ENCODE measurements at regions not wholly inside any gene's neighbourhood (a gene's known extent, or its start where the extent isn't known, plus 50 kb on each side); places are given as distances from the start of the nearest gene placed in this dataset.

- Histone ChIP-seq H2AFZ (ENCODE audit: low read length) (no peak overlapping the region), H3K18ac (ENCODE audit: insufficient read length, low read depth, low read length) (no peak overlapping the region), H4K5ac (ENCODE audit: insufficient read length, low read depth, low read length) (no peak overlapping the region), H2BK5ac (ENCODE audit: insufficient read length, low read length) (no peak overlapping the region), H3K4me1 (ENCODE audit: insufficient read depth, low read length) (no peaks in the 10 kb centered on the region), H3K27ac (ENCODE audit: insufficient read length, low read depth, low read length) (no peak overlapping the region), H2AK5ac (ENCODE audit: insufficient read length, low read length) (no peak overlapping the region), H2BK12ac (ENCODE audit: insufficient read length, low read depth, low read length) (no peak overlapping the region), H3K23me2 (ENCODE audit: insufficient read length, low read depth, low read length, poor library complexity, severe bottlenecking) (peaks cover 2% of the 10 kb centered on the region), H3T11ph (ENCODE audit: low read length) (no peak overlapping the region), H2BK20ac (ENCODE audit: low read depth, low read length, poor library complexity, severe bottlenecking) (no peak overlapping the region), H3K4ac (ENCODE audit: low read depth, low read length) (no peak overlapping the region), H3K9me3 (ENCODE audit: control insufficient read depth, low read depth, low read length) (peaks cover 93% of the 10 kb centered on the region), H4K8ac (replicated peaks; ENCODE audit: insufficient read length, low read depth, low read length) (no peak overlapping the region), H3K79me1 (ENCODE audit: insufficient read depth, low read depth, low read length, poor library complexity, severe bottlenecking) (no peaks in the 10 kb centered on the region), H4K91ac (ENCODE audit: insufficient read length, low read depth, low read length) (no peak overlapping the region), H2BK15ac (ENCODE audit: low read depth, low read length) (no peak overlapping the region), H3K4me2 (ENCODE audit: insufficient read depth, insufficient read length, low read length) (no peak overlapping the region), H3K79me2 (ENCODE audit: insufficient read depth, low read length) (no peaks in the 10 kb centered on the region), H3K14ac (ENCODE audit: insufficient read depth, low read length) (no peak overlapping the region), H4K20me1 (ENCODE audit: control insufficient read depth, insufficient read depth, insufficient read length) (no peaks in the 10 kb centered on the region), H3K27me3 (ENCODE audit: insufficient read depth, low read length) (no peaks in the 10 kb centered on the region), H2BK120ac (ENCODE audit: low read depth, low read length, poor library complexity, severe bottlenecking) (no peak overlapping the region), H3K23ac (ENCODE audit: insufficient read length, low read depth, low read length) (no peak overlapping the region), H3K56ac (ENCODE audit: insufficient read length, low read depth, low read length) (no peak overlapping the region), H3K9ac (ENCODE audit: extremely low read depth, insufficient read length, low read length) (no peak overlapping the region)
- TF ChIP-seq CTCF (conservative IDR thresholded peaks at IDR 0.05) = no peak
- Mint-ChIP-seq H3K9me3 (peaks cover 95 to 99% of the 10 kb centered on the region in 2 experiments), H3K4me3 (no peak overlapping the region), H3K4me1 (no peaks in the 10 kb centered on the region), H3K36me3 (ENCODE audit: insufficient read depth in 1 of 3, low read depth in 3 of 3) (peaks cover 23 to 35% (median 26%) of the 10 kb centered on the region in 3 experiments), H3K27me3 (ENCODE audit: low read depth) (peaks cover 4% of the 10 kb centered on the region), H3K27ac (no peak overlapping the region)
- no CpG with 5 or more reads among the region's 2 CpGs for WGBS (ENCODE audit: extremely low coverage, insufficient read length, low lambda C conversion rate)
- DNase-seq = no peak
Observed at GRCh38 chr13:18959229-18959628, 222.4 kb downstream of the TUBA3C start.
